GM21529 (cell line): ENCODE measurements at regions not wholly inside any gene's neighbourhood (a gene's known extent, or its start where the extent isn't known, plus 50 kb on each side); places are given as distances from the start of the nearest gene placed in this dataset.

Source experiments
- ATAC-seq: cut with Tn5 transposase; IDR thresholded peaks from one replicate; pipeline ENCODE4 v1.9.1; 2021; ENCODE audit not compliant: unreplicated experiment

DNA sequence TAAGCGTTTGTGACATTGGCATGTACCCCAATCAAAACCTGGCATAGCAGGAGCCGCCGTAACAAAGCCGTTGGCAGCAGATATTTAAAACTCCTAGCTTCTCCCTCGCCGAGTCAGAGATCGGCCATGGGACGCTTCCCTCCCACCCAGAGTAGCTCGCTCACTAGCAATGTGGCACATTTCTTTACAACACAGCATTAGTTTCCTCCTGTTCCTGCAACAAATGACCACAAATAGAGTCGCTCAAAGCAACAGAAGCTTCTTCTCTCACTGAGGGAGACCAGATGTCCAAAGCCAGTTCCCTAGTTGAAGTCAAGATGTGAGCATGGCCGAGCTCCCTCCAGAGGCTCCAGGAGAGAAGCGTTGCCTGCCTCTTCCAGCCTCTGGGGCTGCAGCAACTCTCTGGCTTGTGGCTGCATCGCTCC, 106.7 kb downstream of the RBFOX3 start:
- ATAC-seq: no peak

DNA sequence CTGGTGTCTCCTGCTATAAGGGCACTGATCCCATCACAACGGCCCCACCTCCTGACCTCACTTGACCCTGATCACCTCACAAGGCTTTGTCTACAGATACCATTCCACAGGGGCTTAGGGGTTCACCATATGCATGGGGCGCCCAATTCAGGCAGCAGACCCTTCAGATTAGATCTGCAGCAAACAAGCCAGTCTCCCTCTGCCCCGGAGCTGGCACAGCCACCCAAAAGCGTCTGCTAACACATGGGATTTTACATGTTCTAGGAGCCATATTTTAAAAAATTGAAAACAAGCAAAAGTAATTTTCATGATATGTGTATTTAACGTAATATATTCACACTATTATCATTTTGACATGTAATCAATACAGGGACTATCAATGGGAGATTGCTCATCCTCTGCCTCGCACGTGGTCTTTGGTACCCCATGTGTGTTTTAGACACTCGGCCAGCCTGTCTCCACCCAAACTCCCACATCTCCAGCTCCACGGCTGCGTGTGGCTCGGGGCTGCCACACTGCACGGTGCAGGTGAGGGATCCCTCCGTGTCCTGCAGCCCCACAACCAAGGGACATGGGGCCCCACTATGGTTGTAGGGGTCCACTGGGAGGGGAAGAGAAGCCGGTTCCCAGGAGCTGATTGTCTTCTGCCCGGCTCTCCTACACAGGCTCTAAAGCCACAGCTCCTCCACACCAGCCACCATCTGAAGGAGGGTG, 107.6 kb downstream of the RBFOX3 start:
- no peak for ATAC-seq

DNA sequence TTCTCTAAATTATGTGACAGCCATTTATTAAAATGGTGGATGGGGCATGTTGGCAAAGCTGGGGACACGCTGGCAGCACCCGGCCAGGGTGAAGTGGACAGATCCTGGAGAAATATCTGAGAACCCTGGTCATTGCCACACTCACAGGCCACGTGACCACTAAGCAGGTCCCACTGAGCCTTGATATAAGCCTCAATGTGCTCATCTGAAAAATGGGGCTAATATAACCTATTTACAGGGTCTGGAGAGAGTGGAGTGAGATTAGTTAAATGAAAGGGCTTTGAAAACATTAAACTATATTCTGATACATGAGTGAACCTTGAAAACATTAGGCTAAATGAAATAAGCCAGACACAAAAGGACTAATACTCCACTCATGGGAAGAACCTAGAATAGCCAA, 108.9 kb downstream of the RBFOX3 start:
- no peak for ATAC-seq

DNA sequence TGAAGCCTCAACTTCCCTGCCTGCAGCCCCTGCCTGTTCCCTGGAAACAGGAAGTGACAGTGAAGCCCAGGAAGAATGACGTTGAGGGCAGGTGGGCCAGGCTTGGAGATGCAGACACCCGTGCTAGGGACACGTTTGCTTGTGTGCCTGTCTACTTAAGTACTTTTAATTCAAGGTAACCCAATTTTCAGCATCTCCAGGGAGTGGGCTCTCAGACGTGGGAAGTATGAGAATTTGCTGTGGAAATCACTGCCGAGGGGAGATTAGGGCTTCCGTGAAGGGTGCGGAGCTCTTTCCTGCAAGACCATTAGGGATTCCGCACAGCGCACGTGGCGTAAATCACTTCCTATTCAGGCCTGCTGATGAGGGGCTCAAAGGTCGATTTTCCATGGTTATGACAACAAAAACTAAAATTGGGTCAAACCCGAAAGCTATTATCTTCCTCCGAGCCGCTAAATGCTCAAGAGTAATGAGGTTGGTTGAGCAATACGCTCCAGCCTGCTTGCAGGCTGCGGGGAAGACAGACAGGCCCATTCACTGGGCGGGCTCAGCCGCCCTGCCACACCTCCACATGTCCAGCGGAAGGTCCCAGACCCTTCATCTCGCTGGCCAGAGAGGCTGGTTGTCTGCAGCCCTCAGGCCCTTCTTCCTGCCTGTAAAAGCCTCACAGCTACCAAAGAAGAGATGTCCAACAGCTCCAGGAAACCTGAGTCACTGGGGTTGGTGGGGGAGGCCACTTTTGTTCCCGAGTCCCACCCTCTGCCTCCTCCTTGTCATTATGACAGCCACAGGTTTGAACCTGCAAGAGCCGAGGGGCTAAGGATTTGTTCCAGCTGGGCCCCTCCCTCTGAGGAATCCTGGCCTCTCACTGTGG, 109.9 kb downstream of the RBFOX3 start:
- no peak for ATAC-seq

DNA sequence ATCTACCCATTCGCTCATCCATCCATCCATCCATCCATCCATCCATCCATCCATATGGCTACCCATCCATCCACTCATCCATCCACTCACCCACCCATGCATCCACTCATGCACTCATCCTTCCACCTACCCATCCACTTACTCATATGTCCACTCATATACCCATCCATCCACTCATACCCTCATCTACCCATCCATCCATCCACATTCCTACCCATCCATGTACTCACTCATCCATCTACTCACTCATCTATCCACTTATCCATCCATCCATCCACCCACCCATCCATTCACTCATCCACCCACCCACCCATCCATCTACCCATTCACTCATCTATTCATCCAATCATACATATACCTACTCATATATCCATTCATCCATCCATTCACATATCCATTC, 112.0 kb downstream of the RBFOX3 start:
- no peak for ATAC-seq

DNA sequence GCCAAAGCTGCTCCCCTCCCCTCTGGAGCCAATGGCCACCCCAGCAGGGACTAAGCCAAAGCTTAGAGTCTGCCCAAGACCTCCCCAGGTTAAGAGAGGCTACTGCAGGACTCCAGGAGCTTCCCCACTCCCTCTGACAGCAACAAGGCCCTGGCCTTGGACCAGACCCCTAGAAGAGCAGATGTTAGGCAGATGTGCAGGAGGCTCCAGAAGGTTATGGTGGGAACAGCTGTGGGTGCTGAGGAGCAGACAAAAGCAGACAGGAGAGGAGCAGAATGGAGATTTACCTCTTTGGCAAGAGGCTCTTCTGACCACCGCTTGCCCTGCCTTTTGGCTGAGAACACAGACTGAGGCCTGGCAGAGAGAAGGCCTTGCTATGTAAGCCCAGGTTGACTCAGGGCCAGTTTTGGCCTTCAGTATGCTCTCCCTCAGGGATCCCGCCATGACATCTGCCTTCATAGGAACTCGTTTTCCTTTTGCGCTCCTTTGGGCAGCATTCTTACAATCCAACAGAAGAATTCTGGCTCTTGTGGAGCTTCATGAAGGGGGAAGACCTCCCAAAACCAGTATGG, 113.0 kb downstream of the RBFOX3 start:
- no peak for ATAC-seq

DNA sequence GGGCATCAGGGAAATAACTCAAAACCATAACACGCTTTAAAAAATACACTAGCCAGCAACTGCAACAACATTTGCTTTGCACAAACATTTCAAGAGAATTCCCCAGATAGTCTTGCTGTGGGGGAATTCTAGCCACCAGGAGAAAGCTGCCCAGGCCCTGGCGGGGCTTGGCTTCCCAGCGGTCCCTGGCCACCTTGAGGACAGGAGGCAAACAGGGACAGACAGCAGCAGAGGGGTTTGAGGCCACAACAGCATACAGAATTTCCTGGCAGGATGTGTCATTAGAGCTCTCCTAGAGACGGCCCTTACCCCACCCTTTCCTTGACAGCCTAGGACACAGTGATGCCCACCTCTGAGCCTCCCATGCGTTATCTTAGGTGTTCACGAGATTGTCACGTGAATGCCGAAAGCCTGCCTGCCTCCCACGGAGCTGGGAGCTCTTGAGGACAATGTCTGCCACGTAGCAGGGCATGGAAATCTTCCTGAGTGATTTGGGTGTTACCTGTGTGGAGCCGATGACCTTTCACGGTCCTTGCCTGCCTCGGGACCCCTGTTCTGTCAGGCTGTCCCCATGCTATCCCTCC, 114.3 kb downstream of the RBFOX3 start:
- ATAC-seq: no peak

DNA sequence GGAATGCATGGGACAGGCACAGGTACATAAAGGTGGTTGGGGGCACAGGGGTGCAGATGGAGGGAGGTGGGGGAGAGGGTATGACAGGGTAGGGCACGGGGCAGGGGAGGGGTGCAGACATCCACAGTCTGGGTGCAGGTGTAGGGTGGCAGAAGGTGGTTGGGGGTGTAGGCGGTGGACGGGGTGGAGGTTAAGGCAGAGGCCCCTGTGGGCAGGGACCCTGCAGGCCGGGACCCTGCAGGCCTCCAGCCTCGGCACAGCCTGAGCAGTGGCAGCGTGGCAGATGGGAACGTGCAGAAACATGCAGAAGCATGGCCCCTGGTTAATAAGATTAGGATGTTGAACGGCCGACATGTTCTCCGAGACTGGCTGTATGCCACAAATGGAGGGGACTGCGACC, 115.2 kb downstream of the RBFOX3 start:
- no peak for ATAC-seq

DNA sequence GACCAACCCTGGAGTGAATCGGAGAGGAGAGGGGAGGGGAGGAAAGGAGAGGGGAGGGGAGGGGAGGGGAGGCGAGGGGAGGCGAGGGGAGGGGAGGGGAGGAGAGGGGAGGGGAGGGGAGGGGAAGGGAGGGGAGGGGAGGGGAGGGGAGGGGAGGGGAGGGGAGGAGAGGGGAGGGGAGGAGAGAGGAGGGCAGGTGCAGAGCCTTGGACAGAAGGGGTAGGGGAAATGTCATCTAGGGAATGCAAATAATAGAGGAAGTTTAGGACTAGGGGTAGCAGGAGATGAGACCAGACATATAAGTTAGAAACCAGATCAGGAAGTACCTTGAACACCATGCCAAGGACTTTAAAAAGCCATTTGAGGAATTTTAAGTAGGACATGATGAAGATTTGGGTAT, 119.8 kb downstream of the RBFOX3 start:
- no peak for ATAC-seq

DNA sequence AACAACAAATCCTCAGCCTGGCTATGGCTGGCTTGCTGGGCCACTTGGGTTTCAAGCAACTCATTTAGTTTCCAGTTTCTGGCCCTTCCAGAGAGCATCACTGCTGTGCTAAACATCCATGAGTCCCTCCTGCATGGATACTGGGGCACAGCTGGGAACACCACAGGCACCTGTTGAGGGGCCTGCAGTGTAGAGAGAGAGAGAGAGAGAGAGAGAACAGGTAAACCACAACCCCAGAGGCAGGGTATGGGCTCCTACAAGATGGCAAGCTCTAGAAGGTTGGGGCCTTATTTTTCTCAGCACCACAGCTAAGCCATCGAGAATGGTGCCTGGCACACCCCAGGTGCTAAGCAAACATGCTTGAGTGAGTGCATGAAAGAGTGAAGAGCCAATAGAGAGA, 120.3 kb downstream of the RBFOX3 start:
- ATAC-seq: no peak

DNA sequence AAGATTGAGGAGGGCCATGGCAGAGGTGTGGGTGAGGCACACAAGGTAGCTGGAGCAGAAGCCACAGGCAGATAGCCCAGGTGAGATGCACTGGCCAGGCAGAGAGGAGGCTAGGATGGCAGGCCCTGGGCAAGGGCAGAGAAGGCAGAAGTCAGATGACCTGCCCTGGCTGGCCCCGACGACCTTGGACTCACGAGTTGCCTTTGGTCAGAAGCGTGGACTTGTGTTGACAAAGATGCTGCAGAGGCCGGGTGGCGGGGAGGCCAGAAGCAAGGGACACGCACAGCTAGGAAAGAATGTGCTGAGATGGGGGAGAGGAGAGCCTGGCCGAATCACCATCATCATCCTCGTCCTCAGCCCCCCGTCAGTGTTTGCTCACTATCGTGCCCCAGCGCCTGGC, 123.7 kb downstream of the RBFOX3 start:
- ATAC-seq: no peak

DNA sequence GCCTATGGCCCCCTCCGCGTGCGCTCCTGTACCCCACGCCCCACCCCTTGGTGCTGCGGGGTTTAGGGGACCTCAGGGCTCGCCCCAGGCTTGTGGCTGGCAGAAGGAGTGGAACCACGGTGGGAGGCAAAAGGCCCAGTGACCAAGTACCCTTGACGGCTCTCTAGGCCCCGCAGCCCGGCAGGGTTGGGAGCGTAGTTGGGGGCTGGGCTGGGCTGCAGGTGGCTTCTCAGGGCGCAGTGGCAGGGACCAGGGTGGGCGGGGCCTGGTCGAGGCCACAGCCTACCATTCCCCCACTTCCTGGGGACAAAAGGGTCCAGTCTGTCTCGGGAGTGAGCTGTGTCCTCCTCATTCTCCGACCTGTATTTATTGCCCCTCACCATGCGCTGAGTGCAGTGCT, 124.9 kb downstream of the RBFOX3 start:
- no peak for ATAC-seq

DNA sequence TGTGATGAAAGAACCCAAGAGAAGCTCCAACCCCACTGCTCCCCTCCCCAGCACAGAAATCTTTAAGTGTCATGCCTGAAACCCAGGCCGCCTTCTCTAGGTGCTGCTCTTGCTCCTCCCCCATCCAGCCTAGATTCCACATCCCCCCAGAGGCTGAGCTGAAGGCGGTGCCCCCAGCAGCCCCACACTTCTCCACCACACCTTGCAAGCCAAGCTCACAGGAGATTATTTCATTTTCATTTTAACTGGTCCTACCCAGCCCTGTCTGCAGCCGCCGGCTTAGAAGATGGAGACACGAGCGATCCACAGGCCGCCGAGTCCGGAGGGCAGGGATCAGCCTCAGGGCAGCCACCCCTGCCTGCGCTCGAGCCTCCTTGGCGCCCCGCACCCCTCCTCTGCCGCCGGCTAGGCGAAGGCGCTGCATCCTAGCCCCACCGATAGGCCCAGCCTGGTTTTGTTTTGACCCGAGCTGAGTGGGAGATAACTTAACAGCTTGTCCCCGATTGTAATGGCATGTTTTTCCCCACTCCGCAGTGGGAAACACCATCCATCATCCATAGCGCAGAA, 125.3 kb downstream of the RBFOX3 start:
- ATAC-seq: no peak

DNA sequence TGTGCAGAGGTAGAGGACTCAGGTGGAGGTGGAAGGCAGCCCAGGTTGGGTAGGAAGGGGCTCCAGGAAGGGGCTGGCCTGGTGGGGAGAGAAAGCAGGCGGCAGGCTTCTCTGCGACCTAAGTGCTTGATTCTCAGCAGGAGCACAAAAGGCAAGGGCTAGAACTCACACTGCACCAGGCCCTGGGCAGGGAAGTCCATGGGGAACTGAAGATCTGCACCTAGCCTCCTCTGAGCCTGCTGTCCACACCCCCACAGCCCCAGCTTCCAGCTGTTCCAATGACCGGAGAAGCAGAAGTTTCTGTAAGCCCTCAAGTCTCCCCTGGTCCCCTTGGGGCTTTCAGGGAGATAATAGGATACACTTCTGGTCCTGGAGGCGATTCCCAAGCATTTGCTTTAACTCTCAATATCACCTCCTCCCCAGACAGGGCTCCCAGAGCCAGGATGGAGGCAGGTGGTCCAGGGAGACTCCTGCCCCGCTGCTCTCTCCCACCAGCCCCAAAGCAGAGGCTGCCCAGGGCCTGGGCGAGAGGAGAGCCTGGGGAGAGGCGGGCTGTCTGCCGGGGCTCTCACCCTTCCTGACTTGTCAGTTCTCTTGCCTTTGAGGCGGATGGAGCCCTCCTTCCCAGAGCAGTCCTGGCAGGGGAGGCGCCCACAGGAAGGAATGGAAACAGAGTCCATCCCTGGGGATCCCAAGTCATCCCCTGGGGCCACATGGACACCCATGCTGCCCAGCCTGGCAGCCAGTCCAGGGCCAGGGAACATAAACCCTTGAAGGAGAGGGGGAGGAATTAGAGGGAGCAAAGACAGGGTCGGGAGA, 126.0 kb downstream of the RBFOX3 start:
- no peak for ATAC-seq

DNA sequence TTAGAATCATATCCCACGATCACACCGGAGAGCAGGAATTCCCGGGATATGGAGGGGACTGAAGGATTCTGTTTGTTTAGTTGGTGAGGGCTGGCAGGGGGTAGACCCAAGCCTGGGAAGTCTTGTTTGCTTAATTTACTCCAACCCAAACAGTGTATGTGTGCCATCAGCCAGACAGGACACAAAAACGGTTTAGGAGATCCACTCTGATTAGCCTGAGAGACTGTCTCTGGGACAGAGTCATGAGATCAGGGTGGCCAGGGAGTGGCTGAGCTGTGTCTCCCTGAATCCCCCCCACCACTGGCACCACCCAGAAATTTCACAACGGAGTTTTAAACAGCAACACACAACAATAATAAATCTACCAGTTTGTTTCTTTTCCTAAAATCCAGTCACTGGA, 127.0 kb downstream of the RBFOX3 start:
- no peak for ATAC-seq

DNA sequence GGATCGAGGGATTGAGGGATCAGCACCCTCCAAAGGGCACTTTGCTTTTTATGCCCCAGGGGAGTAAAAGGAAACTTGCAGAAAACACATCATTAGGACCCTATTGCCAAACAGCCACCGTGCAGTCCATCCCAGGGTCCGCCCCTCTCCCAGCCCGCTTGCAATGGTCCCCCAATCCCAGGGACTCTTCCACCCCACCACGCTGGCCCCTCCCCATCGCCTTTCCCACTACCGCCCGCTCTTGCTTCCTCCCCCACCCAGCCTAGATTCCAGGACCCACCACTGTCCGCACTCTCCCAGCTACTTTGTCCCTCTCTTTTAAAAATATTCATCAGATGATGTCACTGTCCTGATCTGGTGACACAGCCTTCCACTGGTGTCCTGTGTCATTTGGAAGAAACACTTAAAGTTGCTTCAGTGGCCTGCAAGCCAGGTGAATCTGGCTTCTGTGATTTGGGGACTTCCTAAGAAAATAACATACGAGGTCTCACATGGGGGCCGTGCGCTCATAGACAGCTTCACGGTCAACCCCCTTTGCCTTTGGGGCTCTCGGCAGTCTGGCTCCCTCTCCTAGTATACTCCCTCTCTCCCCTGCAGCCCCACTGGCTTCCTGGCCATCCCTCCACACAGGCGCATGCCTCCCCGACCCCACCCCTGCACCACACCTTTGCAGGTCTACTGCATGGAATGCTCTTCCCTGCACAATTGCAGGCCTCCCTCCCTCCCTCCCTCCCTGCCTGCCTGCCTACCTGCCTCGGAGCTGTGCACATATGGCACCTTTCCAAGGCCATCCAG, 127.9 kb downstream of the RBFOX3 start:
- ATAC-seq: no peak

DNA sequence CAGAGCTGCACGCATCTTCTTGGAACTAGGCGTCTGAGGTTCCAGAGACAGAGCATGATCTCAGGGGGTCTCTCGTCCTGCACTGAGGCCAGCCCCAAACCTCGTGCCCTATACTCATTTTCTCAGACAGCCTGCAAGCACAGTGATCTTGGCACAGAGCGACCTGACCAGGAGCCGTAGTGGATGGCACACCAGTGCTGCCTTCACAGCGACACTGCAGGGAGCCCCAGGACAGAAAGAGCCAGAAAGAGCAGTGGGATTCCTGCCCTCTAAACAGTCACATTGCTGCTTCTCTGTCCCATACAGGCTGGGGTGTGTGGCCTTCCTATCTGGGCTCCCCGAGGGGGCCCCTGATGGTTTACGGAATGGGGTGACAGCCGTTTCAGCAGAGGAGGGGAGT, 131.0 kb downstream of the RBFOX3 start:
- ATAC-seq: no peak

DNA sequence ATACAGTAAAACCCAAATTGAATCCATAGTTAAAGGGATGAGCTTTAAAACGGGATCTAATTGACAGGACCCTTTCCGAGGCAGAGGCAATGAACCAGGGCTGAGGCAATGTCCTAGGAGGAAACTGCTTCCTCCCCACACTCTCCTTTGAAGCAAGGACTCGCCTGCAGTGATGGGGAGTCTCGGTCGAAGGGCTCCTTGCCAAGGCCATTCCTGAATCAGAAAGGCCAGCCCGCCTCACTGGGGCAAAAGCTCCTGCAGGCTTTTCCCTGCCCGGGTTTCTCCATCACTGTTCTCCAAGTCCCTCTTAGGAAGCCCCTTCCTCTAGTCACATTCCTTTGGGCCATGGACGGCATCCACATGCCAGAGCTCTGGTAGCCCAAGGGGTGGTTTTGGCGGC, 132.0 kb downstream of the RBFOX3 start:
- no peak for ATAC-seq

DNA sequence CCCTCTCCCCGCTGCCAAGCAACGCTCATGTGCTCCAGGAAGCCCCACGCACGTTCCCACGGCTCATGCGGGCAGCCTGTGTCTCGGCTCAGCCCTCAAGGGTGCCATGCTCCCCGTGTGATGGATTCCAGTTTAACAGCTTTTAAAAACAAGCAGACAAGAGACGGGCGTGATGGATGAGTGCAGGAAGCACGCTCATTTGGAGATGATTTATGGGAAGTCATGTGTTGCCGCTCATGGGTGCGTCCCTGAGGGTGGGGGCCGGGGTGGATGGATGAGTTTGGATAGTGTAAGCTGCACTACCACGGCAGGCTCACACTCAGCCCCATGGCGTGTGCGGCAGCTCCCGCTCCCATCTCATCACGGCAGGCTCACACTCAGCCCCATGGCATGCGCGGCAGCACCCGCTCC, 132.8 kb downstream of the RBFOX3 start:
- ATAC-seq: no peak
